PFSK-1 (cell line): ENCODE measurements at regions not wholly inside any gene's neighbourhood (a gene's known extent, or its start where the extent isn't known, plus 50 kb on each side); places are given as distances from the start of the nearest gene placed in this dataset.

Experiments
- FOXP2 ChIP-seq: optimal IDR thresholded peaks from 2 replicates; pipeline ENCODE3; 2011; ENCODE audit warnings: borderline replicate concordance, control low read depth, inconsistent platforms; ENCODE audit not compliant: insufficient read depth; ENCODE audit errors: extremely low read length, extremely low read depth
- POLR2AphosphoS5 ChIP-seq: IDR thresholded peaks from 2 replicates; pipeline ENCODE4 v1.6.1; 2012; ENCODE audit warnings: low read depth, mild to moderate bottlenecking, control low read depth, low read length, moderate library complexity
- SIN3A ChIP-seq: IDR thresholded peaks from 2 replicates; pipeline ENCODE4 v1.6.1; 2012; ENCODE audit warnings: mild to moderate bottlenecking, low read length, moderate library complexity, borderline replicate concordance; ENCODE audit not compliant: insufficient read depth
- TAF1 ChIP-seq: IDR thresholded peaks from 2 replicates; pipeline ENCODE4 v1.6.1; 2012; ENCODE audit warnings: low read length, control low read depth, borderline replicate concordance; ENCODE audit not compliant: insufficient read depth
- TF ChIP-seq, protein P1 (sequence below), 2 experiments: IDR thresholded peaks; 2 replicates each; pipeline versions ENCODE4 v1.6.1 to v1.8.0; 2011 to 2012; ENCODE audit warnings: low read depth in 2 of 2, low read length in 2 of 2, control low read depth in 1 of 2, inconsistent platforms in 1 of 2, mild to moderate bottlenecking in 1 of 2, moderate library complexity in 1 of 2; ENCODE audit not compliant: insufficient read depth in 1 of 2

DNA sequence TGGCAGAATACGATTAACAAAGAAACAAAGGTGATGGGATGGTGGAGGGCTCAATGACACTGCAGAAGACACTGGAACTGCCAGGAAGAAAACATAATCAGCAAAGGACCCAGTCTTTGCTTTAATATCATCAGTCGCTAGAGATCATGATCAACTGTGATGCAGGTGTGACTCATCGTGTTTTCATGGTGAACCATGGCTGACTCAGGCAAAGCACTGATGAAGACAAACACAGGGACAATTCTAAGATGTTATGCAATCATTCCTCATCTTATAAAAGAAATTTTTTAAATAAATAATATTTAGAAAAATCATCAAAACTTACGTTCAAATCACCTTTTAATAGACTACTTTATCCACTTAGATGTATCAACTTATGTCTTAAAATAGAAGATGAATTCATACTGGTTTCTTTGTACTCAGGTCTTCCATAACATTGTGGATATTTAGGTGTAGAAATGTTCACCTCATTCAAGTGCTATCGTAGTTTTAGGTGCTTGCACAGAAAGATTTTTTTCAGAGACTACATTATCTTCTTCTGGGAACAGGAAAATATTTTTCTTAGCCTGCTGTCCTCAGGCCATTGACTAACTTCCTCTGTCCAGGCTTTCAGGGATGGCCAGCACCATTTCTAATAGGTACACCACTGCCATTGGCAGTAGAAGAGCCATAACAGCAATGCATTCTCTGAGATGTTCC, 673.4 kb upstream of the MEF2C start:
- TF ChIP-seq, protein P1, sequence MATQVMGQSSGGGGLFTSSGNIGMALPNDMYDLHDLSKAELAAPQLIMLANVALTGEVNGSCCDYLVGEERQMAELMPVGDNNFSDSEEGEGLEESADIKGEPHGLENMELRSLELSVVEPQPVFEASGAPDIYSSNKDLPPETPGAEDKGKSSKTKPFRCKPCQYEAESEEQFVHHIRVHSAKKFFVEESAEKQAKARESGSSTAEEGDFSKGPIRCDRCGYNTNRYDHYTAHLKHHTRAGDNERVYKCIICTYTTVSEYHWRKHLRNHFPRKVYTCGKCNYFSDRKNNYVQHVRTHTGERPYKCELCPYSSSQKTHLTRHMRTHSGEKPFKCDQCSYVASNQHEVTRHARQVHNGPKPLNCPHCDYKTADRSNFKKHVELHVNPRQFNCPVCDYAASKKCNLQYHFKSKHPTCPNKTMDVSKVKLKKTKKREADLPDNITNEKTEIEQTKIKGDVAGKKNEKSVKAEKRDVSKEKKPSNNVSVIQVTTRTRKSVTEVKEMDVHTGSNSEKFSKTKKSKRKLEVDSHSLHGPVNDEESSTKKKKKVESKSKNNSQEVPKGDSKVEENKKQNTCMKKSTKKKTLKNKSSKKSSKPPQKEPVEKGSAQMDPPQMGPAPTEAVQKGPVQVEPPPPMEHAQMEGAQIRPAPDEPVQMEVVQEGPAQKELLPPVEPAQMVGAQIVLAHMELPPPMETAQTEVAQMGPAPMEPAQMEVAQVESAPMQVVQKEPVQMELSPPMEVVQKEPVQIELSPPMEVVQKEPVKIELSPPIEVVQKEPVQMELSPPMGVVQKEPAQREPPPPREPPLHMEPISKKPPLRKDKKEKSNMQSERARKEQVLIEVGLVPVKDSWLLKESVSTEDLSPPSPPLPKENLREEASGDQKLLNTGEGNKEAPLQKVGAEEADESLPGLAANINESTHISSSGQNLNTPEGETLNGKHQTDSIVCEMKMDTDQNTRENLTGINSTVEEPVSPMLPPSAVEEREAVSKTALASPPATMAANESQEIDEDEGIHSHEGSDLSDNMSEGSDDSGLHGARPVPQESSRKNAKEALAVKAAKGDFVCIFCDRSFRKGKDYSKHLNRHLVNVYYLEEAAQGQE (IDR thresholded peaks at IDR 0.05; ENCODE audit: insufficient read depth in 1 of 2, low read depth in 2 of 2, low read length in 2 of 2): 0 out of 4 replicates have a peak, but pooled peaks of 1 of the 2 experiments have one; percentile 40
- TF ChIP-seq TAF1 (no peak), SIN3A (no peak)

DNA sequence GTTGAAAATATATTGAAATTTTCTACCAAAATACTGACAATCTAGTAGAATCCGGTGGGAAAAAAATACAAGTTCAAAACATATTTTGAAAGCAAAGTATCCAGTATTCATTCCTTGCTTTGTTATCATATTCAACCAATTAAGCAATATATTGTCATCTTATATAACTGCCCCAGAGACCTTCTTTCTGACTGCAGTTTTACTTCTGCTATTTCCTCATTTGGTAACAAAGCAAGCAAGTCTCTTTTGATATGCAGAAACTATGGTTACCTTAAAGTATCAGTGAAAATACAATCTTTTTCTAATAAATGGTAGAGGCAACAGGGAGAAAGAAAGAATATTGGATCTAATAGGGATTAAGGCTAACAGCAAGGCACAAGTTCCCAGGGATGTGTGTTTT, 663.7 kb upstream of the MEF2C start:
- TF ChIP-seq TAF1 (no peak), POLR2AphosphoS5 (no peak), SIN3A (no peak), FOXP2 (no peak)
- TF ChIP-seq, protein P1 (IDR thresholded peaks at IDR 0.05; ENCODE audit: insufficient read depth in 1 of 2, low read depth in 2 of 2, low read length in 2 of 2): no peak

DNA sequence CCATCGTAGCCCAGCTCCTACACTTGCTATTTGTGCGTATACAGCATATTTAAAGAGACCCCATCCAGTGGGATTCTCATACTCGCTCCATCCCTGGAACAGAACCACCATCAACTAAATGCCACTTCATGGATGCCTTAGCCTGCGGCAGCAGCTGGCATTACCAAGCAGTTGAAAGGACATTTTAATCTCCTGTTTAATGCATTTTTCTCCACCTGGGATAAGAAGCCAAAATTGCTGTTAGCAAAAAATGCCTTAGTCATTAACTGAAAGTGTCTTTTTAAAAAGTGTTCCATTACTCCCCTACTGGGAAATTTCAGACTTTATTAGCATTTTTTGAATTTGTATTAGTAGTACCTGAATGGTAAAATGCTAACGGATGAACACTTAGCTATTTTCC, 662.6 kb upstream of the MEF2C start:
- TF ChIP-seq FOXP2 (no peak), TAF1 (no peak), SIN3A (no peak), POLR2AphosphoS5 (no peak)
- TF ChIP-seq, protein P1 (IDR thresholded peaks at IDR 0.05; ENCODE audit: insufficient read depth in 1 of 2, low read depth in 2 of 2, low read length in 2 of 2): no peak

DNA sequence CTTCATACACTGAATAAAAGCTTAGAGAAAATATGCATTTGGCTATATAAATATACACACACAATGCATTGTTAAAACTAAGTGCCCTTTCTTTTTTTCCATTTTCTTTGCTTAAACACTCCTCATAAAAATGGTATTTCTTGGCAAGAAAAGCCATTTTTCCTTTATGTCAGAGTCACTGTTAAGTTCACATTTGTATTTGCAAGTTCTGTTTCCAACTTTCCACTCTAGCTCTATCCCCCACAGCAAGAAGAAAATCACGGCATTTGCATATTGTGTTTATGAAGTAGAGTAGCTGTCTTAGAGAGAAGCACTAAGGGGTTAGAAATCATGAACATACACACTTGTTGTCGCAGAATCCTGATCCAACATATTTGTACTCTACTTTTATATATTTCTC, 662.1 kb upstream of the MEF2C start:
- TF ChIP-seq SIN3A (no peak), POLR2AphosphoS5 (no peak)

DNA sequence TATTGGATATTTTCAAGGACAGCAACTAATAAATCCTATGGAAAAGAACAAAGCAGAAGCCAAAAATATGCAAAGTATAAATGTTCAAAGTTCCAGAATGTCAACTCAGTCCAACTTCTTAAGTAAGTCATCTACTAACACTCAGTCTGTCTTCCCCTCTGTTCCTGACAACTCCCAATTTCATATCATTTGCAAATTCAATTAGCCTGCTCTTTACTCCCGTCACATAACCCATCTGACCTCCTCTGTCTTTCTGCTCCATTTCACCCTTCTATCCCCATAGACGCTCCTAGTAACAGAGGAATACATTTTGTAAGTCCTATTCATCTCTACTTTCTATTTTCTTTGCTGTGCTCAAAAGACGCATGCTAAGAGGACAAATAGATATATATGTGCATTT, 659.8 kb upstream of the MEF2C start:
- TF ChIP-seq TAF1 (no peak), SIN3A (no peak), FOXP2 (no peak), POLR2AphosphoS5 (no peak)
- TF ChIP-seq, protein P1 (IDR thresholded peaks at IDR 0.05; ENCODE audit: insufficient read depth in 1 of 2, low read depth in 2 of 2, low read length in 2 of 2): no peak
